Loucy (cell line): ENCODE measurements at regions not wholly inside any gene's neighbourhood (a gene's known extent, or its start where the extent isn't known, plus 50 kb on each side); places are given as distances from the start of the nearest gene placed in this dataset.

Experiments used
- EZH2phosphoT487 ChIP-seq: fragments of 200-600 bp; IDR thresholded peaks from 2 replicates; pipeline ENCODE4 v1.6.1; 2018; ENCODE audit warnings: antibody characterized with exemption, mild to moderate bottlenecking, moderate library complexity, borderline replicate concordance
- TF ChIP-seq, protein P1 (sequence below): fragments of 200-600 bp; sonication (generic); conservative IDR thresholded peaks from 2 replicates; pipeline ENCODE4 v1.5.1; 2014; ENCODE audit warnings: mild to moderate bottlenecking, antibody characterized with exemption, low read length

DNA sequence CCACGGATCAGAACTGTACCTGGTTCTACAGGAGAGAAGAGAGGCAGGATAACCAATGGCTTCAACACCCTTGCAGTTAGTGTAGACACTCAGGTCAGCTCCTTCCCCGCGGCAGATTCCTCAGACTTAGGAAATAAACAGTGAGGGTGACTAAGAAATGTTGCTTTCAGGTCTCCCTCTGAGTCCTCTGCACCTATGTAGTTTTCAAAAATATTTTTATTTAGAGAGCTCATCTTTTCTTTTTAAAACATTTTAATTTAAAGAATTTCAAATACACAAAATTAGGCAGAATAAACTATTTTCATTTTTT lies 195.2 kb downstream of the KLF12 start:
- TF ChIP-seq, protein P1, sequence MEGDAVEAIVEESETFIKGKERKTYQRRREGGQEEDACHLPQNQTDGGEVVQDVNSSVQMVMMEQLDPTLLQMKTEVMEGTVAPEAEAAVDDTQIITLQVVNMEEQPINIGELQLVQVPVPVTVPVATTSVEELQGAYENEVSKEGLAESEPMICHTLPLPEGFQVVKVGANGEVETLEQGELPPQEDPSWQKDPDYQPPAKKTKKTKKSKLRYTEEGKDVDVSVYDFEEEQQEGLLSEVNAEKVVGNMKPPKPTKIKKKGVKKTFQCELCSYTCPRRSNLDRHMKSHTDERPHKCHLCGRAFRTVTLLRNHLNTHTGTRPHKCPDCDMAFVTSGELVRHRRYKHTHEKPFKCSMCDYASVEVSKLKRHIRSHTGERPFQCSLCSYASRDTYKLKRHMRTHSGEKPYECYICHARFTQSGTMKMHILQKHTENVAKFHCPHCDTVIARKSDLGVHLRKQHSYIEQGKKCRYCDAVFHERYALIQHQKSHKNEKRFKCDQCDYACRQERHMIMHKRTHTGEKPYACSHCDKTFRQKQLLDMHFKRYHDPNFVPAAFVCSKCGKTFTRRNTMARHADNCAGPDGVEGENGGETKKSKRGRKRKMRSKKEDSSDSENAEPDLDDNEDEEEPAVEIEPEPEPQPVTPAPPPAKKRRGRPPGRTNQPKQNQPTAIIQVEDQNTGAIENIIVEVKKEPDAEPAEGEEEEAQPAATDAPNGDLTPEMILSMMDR: no peak
- TF ChIP-seq EZH2phosphoT487: no peak
